ENCODE measurements at regions not wholly inside any gene's neighbourhood (a gene's known extent, or its start where the extent isn't known, plus 50 kb on each side); places are given as distances from the start of the nearest gene placed in this dataset.

- TF ChIP-seq ZNF274 (IDR thresholded peaks at IDR 0.05; ENCODE audit: low read depth, low read length) = no peak
- no peak overlapping the region for H3K4me3 ChIP-seq (ENCODE audit: low read length)
These were observed 1230.2 kb upstream of the EYS start for GRCh38 chr6:66937180-66937579.

- no peak overlapping the region for H3K4me3 ChIP-seq (ENCODE audit: low read length)
- no peak for TF ChIP-seq ZNF274 (IDR thresholded peaks at IDR 0.05; ENCODE audit: low read depth, low read length)
These were observed 1228.6 kb upstream of the EYS start for GRCh38 chr6:66935612-66936011.

DNA sequence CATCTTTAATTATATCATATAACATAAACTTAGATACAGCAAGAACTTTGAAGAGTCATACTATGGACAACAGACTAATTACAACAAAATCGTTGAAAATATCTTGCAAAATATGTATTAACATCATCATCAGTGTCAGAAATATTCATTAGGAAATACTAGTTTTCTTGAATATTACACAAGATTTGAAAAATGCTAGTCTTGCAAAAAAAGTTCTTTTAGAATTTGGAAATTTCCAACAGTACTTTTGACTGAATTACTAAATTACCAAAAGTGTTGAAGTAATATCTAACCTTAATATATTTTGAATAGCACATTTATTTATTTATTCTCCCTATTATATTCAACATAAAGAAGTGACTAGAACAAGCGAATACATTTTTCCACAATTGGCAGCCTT, 1224.8 kb upstream of the EYS start:
- H3K4me3 ChIP-seq (ENCODE audit: low read length) = no peak overlapping the region
- TF ChIP-seq ZNF274 (IDR thresholded peaks at IDR 0.05; ENCODE audit: low read depth, low read length) = no peak

DNA sequence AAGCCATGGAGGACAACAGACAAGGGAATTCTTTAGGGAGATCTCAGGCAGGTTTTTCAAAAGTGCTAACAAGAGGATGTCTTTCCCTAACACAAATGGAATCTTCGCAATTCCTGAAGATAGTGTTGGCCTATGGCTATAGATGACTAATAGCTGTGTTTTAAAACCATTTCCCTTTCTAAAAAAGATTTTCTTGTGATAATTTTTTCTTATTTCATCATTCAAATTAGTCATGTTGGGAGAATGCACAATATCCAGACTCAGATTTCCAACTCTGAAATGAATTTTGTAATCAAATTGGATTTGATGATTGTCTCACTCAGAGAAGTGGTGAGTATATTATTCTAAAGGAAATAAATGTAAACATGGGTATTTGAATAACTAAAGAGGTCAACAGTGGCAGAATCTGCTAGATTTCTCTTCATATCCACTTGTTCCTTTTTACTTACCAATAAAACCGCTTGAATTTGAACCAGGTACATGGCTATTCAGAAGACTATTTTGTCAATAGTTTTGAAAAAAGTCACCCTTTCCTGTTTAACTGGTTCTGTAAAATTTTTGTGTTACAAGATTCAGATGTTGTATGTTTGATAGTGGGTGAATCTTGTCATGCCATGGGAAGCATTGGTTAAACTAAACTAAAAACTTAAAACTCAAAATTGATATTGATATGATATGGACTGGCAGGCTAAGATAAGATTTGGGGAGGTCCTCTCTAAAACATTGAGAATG, 1223.7 kb upstream of the EYS start:
- no peak for TF ChIP-seq ZNF274 (IDR thresholded peaks at IDR 0.05; ENCODE audit: low read depth, low read length)

GRCh38 chr6:66926060-66926459, 1219.0 kb upstream of the EYS start:
- TF ChIP-seq ZNF274 (IDR thresholded peaks at IDR 0.05; ENCODE audit: low read depth, low read length) = no peak
- H3K4me3 ChIP-seq (ENCODE audit: low read length) = no peak overlapping the region

More for the DNA sequence above, 1223.7 kb upstream of the EYS start:
- no peak overlapping the region for H3K4me3 ChIP-seq (ENCODE audit: low read length)

- no peak for TF ChIP-seq ZNF274 (IDR thresholded peaks at IDR 0.05; ENCODE audit: low read depth, low read length)
- no peak overlapping the region for H3K4me3 ChIP-seq (ENCODE audit: low read length)
These were observed 1206.6 kb upstream of the EYS start for GRCh38 chr6:66913657-66914056.

- no peak overlapping the region for H3K4me3 ChIP-seq (ENCODE audit: low read length)
- no peak for TF ChIP-seq ZNF274 (IDR thresholded peaks at IDR 0.05; ENCODE audit: low read depth, low read length)
These were observed 1195.4 kb upstream of the EYS start for GRCh38 chr6:66902457-66902856.

- no peak overlapping the region for H3K4me3 ChIP-seq (ENCODE audit: low read length)
- no peak for TF ChIP-seq ZNF274 (IDR thresholded peaks at IDR 0.05; ENCODE audit: low read depth, low read length)
These were observed 1193.4 kb upstream of the EYS start for GRCh38 chr6:66900133-66901083.

- TF ChIP-seq ZNF274 (IDR thresholded peaks at IDR 0.05; ENCODE audit: low read depth, low read length) = no peak
- no peak overlapping the region for H3K4me3 ChIP-seq (ENCODE audit: low read length)
These were observed 1190.5 kb upstream of the EYS start for GRCh38 chr6:66897576-66897975.

DNA sequence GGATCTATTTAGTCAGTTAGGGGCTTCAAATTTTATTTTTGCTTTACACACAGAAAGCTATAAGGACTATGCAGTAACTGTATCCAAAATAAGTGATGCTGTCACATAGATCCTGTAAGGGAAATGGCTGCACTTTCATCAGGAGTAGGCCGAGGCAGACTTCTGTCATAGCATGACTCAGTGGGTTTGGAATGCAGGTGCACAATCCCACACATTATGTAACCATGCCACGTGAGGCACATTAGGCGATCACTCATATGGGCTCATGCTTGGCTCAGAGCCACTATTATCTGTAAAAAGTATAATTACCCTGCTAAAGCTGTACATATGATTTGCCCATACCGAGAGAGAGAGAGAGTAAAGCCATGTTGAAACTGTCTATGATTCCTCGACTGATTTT, 1189.4 kb upstream of the EYS start:
- no peak for TF ChIP-seq ZNF274 (IDR thresholded peaks at IDR 0.05; ENCODE audit: low read depth, low read length)
- H3K4me3 ChIP-seq (ENCODE audit: low read length) = no peak overlapping the region

GRCh38 chr6:66883453-66883852, 1176.4 kb upstream of the EYS start:
- H3K4me3 ChIP-seq (ENCODE audit: low read length) = no peak overlapping the region
- TF ChIP-seq ZNF274 (IDR thresholded peaks at IDR 0.05; ENCODE audit: low read depth, low read length) = no peak

GRCh38 chr6:66866801-66867200, 1159.8 kb upstream of the EYS start:
- TF ChIP-seq ZNF274 (IDR thresholded peaks at IDR 0.05; ENCODE audit: low read depth, low read length) = no peak
- H3K4me3 ChIP-seq (ENCODE audit: low read length) = no peak overlapping the region

DNA sequence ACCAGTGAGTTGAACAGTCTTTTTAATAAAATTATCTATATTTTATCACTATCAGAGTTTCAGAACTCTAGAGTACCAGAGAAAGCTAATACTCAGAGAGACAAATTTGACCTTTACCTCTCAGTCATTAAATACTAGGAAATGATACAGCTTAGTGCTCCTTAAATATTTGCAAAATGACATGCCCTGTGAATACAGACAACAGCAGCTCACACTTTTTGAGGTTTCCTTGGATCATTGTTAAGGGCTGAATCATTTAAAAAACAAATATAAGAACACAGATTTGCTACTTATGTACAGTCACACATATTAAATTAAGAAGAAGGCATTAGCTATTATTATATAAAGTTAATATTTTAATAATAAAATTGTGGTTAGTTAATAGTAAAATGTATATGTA, 1158.7 kb upstream of the EYS start:
- no peak for TF ChIP-seq ZNF274 (IDR thresholded peaks at IDR 0.05; ENCODE audit: low read depth, low read length)
- H3K4me3 ChIP-seq (ENCODE audit: low read length) = no peak overlapping the region

GRCh38 chr6:66861007-66861541, 1154.0 kb upstream of the EYS start:
- H3K4me3 ChIP-seq (ENCODE audit: low read length) = no peak overlapping the region
- no peak for TF ChIP-seq ZNF274 (IDR thresholded peaks at IDR 0.05; ENCODE audit: low read depth, low read length)

GRCh38 chr6:66860328-66860727, 1153.3 kb upstream of the EYS start:
- no peak overlapping the region for H3K4me3 ChIP-seq (ENCODE audit: low read length)
- no peak for TF ChIP-seq ZNF274 (IDR thresholded peaks at IDR 0.05; ENCODE audit: low read depth, low read length)

Data from GM08714 (cell line).